ENCODE measurements at regions not wholly inside any gene's neighbourhood (a gene's known extent, or its start where the extent isn't known, plus 50 kb on each side); places are given as distances from the start of the nearest gene placed in this dataset.

- TF ChIP-seq POLR2A (IDR thresholded peaks at IDR 0.05) (no peak), CTCF (IDR thresholded peaks at IDR 0.05) (no peak)
Observed at GRCh38 chr10:27368706-27369105, 128.1 kb upstream of the ACBD5 start.

Data from lower leg skin (tissue), 3 donors.